ENCODE measurements at regions not wholly inside any gene's neighbourhood (a gene's known extent, or its start where the extent isn't known, plus 50 kb on each side); places are given as distances from the start of the nearest gene placed in this dataset.
"Not testable (repeated sequence)": the region's sequence is repeated elsewhere in the genome, so short reads cannot be mapped to it uniquely, and the experiment has no call there.

GRCh38 chr5:167283691-167284090 is 1007.8 kb upstream of the WWC1 start:
- Mint-ChIP-seq H3K9me3 (no peaks in the 10 kb centered on the region), H3K4me1 (no peaks in the 10 kb centered on the region), H3K4me3 (no peak overlapping the region), H3K27ac (no peak overlapping the region), H3K27me3 (no peaks in the 10 kb centered on the region), H3K36me3 (no peaks in the 10 kb centered on the region)
- no peak for DNase-seq

GRCh38 chr5:167284222-167284890 is 1007.1 kb upstream of the WWC1 start:
- Mint-ChIP-seq H3K9me3 (peaks cover 2% of the 10 kb centered on the region), H3K4me3 (no peak overlapping the region), H3K27me3 (no peaks in the 10 kb centered on the region), H3K36me3 (no peaks in the 10 kb centered on the region), H3K27ac (no peak overlapping the region), H3K4me1 (no peaks in the 10 kb centered on the region)
- no peak for DNase-seq

DNA sequence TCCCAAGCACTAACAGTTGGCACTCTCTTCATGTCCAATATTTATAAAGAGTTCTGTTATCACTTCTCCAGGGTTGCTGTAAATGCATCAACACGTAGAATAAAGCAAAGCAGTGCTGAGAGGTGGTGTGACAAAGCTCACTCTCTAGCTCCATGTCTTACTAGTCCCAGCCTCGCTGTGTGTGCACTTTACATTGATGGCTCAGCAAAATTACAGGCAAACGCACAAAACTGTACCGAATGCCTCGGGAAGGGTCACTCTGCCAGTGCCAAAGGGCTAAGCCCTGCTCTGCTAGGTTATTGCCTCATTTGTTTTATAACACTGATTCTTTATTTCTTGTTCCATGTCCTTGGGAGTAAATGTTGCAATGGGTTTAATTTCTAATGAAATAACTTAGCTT is 1005.9 kb upstream of the WWC1 start:
- no peaks in the 10 kb centered on the region for H3K4me1 Mint-ChIP-seq
- peaks cover 2% of the 10 kb centered on the region for H3K9me3 Mint-ChIP-seq
- H3K36me3 Mint-ChIP-seq, result no peaks in the 10 kb centered on the region

GRCh38 chr5:167286891-167287290 is 1004.6 kb upstream of the WWC1 start:
- Mint-ChIP-seq H3K9me3 (peaks cover 2% of the 10 kb centered on the region), H3K27me3 (no peaks in the 10 kb centered on the region), H3K4me1 (no peaks in the 10 kb centered on the region), H3K36me3 (no peaks in the 10 kb centered on the region), H3K4me3 (no peak overlapping the region), H3K27ac (no peak overlapping the region)
- no peak for DNase-seq

More for the DNA sequence above, 1005.9 kb upstream of the WWC1 start:
- DNase-seq, result no peak
- H3K4me3 Mint-ChIP-seq, result no peak overlapping the region
- H3K27ac Mint-ChIP-seq, result no peak overlapping the region
- H3K27me3 Mint-ChIP-seq, result no peaks in the 10 kb centered on the region

- Mint-ChIP-seq H3K27ac (no peak overlapping the region), H3K36me3 (no peaks in the 10 kb centered on the region)
- no peak for DNase-seq
Observed at GRCh38 chr5:167290478-167290877, 1001.0 kb upstream of the WWC1 start.

GRCh38 chr5:167294882-167295680 is 996.4 kb upstream of the WWC1 start:
- H3K9me3 Mint-ChIP-seq, result peaks cover 3% of the 10 kb centered on the region
- H3K4me3 Mint-ChIP-seq, result no peak overlapping the region
- H3K27ac Mint-ChIP-seq, result no peak overlapping the region
- no peaks in the 10 kb centered on the region for H3K27me3 Mint-ChIP-seq
- no peaks in the 10 kb centered on the region for H3K36me3 Mint-ChIP-seq
- DNase-seq, result no peak
- H3K4me1 Mint-ChIP-seq, result no peaks in the 10 kb centered on the region

More at GRCh38 chr5:167290478-167290877, 1001.0 kb upstream of the WWC1 start:
- Mint-ChIP-seq H3K4me1 (no peaks in the 10 kb centered on the region), H3K4me3 (no peak overlapping the region), H3K9me3 (peaks cover 2% of the 10 kb centered on the region), H3K27me3 (no peaks in the 10 kb centered on the region)

- no peak overlapping the region for H3K27ac Mint-ChIP-seq
- H3K27me3 Mint-ChIP-seq, result no peaks in the 10 kb centered on the region
- H3K9me3 Mint-ChIP-seq, result peaks cover 3% of the 10 kb centered on the region
- no peaks in the 10 kb centered on the region for H3K4me1 Mint-ChIP-seq
- no peak for DNase-seq
- no peaks in the 10 kb centered on the region for H3K36me3 Mint-ChIP-seq
- H3K4me3 Mint-ChIP-seq, result no peak overlapping the region
Observed at GRCh38 chr5:167295681-167296005, 995.8 kb upstream of the WWC1 start.

DNA sequence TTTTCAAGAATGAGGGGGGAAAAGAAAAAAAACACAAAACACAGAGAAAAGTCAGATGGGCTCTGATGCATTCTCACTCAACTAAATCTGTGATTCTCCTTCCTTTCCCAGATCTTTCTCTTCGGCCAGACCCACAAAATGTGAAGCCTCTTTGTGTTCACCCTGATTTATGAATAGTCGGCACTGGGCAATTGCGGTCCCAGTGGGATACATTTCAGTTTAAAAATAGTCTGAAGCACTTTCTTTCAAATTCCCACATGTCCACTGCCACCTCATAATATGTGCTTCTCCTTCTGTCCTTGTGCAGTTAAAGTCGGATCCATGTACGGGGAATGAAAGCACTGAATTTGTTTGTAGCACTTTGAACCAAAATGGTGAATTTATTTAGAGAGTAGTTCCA is 995.4 kb upstream of the WWC1 start:
- Mint-ChIP-seq H3K4me3 (no peak overlapping the region), H3K4me1 (no peaks in the 10 kb centered on the region), H3K27me3 (no peaks in the 10 kb centered on the region), H3K9me3 (peaks cover 3% of the 10 kb centered on the region), H3K27ac (no peak overlapping the region), H3K36me3 (no peaks in the 10 kb centered on the region)
- no peak for DNase-seq

DNA sequence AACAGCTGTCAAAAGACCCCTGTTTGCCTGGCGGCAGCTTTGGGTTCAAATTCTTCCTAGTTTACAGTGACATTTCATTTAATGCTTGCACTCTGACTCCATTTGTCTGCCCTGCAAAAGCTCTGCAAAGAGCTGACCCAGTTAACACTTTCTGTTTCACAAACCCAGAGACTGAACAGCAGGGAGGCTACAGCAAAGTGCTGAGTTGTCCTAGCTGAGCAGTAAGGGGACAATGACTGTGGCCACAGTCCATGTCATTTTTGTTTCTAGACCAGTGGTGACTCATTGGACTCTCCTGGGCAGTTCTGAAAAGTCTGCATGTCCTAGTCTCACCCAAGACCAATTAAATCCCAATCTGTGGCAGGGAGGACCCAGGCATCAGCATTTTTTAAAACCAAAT is 994.8 kb upstream of the WWC1 start:
- peaks cover 3% of the 10 kb centered on the region for H3K9me3 Mint-ChIP-seq
- H3K36me3 Mint-ChIP-seq, result no peaks in the 10 kb centered on the region
- H3K4me3 Mint-ChIP-seq, result no peak overlapping the region
- no peaks in the 10 kb centered on the region for H3K27me3 Mint-ChIP-seq
- H3K27ac Mint-ChIP-seq, result no peak overlapping the region
- no peaks in the 10 kb centered on the region for H3K4me1 Mint-ChIP-seq
- DNase-seq, result no peak

- not testable (repeated sequence) for H3K4me3 Mint-ChIP-seq, H3K9me3 Mint-ChIP-seq, H3K27ac Mint-ChIP-seq, H3K27me3 Mint-ChIP-seq, DNase-seq, H3K36me3 Mint-ChIP-seq, H3K4me1 Mint-ChIP-seq
Observed at GRCh38 chr5:167299861-167300260, 991.6 kb upstream of the WWC1 start.

DNA sequence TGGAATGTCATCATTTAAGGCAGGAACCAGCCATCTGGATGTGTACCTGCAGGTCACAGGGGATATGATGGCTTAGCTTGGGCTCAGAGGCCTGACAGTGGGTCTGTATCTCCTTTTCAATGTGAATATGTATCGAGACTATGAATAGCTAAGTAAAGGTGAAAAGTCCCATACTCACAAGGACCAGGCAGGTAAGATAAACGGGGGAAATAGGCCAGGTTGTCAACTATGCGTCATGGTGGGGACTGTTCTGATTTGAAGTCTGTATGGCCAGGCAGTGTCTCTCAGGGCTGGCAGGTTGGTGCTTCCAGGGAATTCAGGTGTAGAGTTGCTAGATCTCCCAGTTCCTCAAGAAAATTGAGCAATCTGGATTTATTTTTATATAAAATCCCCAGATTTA is 987.9 kb upstream of the WWC1 start:
- Mint-ChIP-seq H3K4me3 (no peak overlapping the region), H3K9me3 (peaks cover 5% of the 10 kb centered on the region), H3K27me3 (no peaks in the 10 kb centered on the region), H3K36me3 (no peaks in the 10 kb centered on the region), H3K27ac (no peak overlapping the region), H3K4me1 (no peaks in the 10 kb centered on the region)
- DNase-seq, result no peak

- Mint-ChIP-seq H3K36me3 (no peaks in the 10 kb centered on the region), H3K4me3 (no peak overlapping the region), H3K4me1 (no peaks in the 10 kb centered on the region), H3K27ac (no peak overlapping the region), H3K9me3 (peaks cover 3% of the 10 kb centered on the region), H3K27me3 (no peaks in the 10 kb centered on the region)
- no peak for DNase-seq
Observed at GRCh38 chr5:167304834-167305469, 986.5 kb upstream of the WWC1 start.

DNA sequence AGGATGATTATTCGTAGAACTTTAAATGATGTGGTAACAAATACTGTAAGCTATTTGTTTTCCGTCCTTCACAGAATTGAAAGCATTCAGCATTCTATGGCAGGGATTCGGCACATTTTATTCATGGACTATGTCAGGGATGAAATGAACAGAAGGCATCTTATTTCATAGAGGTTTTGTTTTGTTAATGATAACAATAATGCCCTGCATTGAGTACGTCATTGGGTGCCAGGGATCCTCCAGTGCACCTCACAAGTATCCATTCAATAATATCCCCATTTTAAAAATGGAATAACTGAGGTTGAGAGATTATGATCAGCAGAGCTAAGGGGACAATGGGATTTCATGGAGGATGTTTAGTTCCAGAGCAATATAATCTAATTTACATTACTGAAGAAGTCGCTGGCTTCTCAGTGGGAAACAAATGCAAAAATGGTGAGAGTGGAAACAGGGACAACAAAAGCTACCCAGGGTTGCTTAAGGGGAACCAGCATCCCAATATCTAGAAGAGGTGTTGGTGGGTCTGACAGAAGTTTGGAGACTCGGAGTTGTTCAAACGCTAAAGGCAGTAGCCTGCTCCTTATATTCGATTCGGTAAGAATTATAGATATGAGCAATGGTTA is 985.7 kb upstream of the WWC1 start:
- H3K36me3 Mint-ChIP-seq, result no peaks in the 10 kb centered on the region
- H3K27me3 Mint-ChIP-seq, result no peaks in the 10 kb centered on the region
- no peaks in the 10 kb centered on the region for H3K4me1 Mint-ChIP-seq
- no peak overlapping the region for H3K4me3 Mint-ChIP-seq
- no peak overlapping the region for H3K27ac Mint-ChIP-seq
- no peak for DNase-seq
- H3K9me3 Mint-ChIP-seq, result peaks cover 3% of the 10 kb centered on the region

DNA sequence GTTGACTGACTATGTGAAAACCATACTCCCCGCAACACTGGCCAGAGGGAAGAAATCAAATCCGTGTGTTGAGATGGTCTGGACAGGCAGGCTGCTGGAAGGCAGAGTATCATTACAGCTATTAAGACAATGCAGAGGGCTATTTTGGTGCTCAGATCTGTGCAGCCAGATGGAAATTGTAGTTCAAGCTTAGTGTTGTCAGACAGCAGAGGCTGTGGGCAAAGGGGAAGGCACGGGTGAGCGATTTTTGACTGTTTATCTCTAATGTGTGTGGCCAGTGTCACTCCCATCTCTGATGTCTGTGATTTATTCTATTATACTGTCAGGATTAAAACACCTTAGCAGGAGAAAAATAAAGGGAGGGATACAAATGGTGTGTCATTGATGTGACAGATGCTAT is 984.4 kb upstream of the WWC1 start:
- Mint-ChIP-seq H3K27ac (no peak overlapping the region), H3K27me3 (no peaks in the 10 kb centered on the region), H3K4me3 (no peak overlapping the region), H3K36me3 (no peaks in the 10 kb centered on the region), H3K4me1 (no peaks in the 10 kb centered on the region), H3K9me3 (peaks cover 3% of the 10 kb centered on the region)
- no peak for DNase-seq

- no peak overlapping the region for H3K4me3 Mint-ChIP-seq
- no peaks in the 10 kb centered on the region for H3K36me3 Mint-ChIP-seq
- H3K4me1 Mint-ChIP-seq, result no peaks in the 10 kb centered on the region
- H3K27me3 Mint-ChIP-seq, result no peaks in the 10 kb centered on the region
- peaks cover 3% of the 10 kb centered on the region for H3K9me3 Mint-ChIP-seq
- no peak overlapping the region for H3K27ac Mint-ChIP-seq
- DNase-seq, result no peak
Observed at GRCh38 chr5:167308466-167308865, 983.0 kb upstream of the WWC1 start.

Measured in activated naive CD8-positive, alpha-beta T cell treated with anti-CD3 and anti-CD28 coated beads for 36 hours (primary cell).